Retinal pigment epithelial cell (primary cell): ENCODE measurements at regions not wholly inside any gene's neighbourhood (a gene's known extent, or its start where the extent isn't known, plus 50 kb on each side); places are given as distances from the start of the nearest gene placed in this dataset.

Experiments used
- DNase-seq: peaks from one replicate; pipeline ENCODE4 v3.0.0-alpha.2; 2010; ENCODE audit warnings: low read depth
- H3K4me3 ChIP-seq: 2 replicates; pipeline ENCODE4 v1.5.1; 2011; ENCODE audit warnings: mild to moderate bottlenecking, low read length, control low read depth, moderate library complexity
- CTCF ChIP-seq: conservative IDR thresholded peaks from 2 replicates; pipeline ENCODE4 v1.5.1; 2011; ENCODE audit warnings: low read depth, low read length, control low read depth, inconsistent platforms

- no peak for TF ChIP-seq CTCF
- no peak for DNase-seq
- H3K4me3 ChIP-seq: no peak overlapping the region
Observed at GRCh38 chr22:45094081-45094720, 69.5 kb upstream of the NUP50 start.

- no peak for TF ChIP-seq CTCF
- H3K4me3 ChIP-seq: no peak overlapping the region
- DNase-seq: no peak
Observed at GRCh38 chr22:45094825-45095224, 68.9 kb upstream of the NUP50 start.

DNA sequence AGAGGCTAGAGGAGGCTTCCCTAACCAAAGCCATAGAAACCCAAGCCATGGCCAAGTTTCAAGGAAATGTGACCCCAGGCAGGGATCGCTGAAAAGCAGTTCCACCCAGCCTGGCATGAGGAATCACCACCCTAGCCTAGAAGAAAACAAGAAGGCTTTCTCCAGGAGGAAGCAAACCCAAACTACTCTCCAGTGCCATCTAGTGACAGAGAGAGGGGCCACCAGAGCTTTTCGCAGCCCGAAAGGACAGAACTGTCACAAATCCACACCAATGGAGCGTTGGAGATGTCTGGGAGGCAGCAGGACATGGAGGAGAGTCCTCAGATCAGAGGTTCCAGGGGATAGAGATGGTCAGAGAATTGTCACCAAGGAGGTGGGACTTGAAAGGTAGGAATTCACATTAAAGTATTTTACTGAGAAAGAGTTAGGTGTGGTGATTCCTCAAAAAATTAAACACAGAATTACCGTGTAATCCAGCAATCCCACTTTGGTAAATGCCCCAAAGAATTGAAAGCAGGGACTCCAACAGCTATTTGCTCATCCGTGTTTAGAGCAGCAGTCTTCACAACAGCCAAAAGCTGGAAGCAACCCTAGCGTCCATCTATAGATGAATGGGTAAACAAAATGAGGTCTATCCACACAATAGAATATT lies 67.3 kb upstream of the NUP50 start:
- H3K4me3 ChIP-seq: no peak overlapping the region
- no peak for DNase-seq
- TF ChIP-seq CTCF: peak; percentile 97

DNA sequence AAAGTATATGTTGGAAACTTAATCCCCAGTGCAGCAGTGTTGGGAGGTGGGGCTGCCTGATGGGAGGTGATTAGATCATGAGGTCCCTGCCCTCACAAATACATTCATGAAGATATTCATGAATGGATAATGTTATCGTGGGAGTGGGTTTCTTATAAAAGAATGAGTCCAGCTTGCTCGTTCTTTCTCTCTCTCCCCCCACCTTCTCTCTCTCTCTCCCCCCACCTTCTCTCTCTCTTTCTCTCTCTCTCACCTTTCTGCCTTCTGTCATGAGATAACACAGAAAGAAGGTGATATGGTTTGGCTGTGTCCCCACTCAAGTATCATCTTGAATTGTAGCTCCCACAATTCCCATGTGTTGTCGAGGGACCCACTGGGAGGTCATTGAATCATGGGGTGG lies 66.7 kb upstream of the NUP50 start:
- no peak for DNase-seq
- TF ChIP-seq CTCF: no peak

DNA sequence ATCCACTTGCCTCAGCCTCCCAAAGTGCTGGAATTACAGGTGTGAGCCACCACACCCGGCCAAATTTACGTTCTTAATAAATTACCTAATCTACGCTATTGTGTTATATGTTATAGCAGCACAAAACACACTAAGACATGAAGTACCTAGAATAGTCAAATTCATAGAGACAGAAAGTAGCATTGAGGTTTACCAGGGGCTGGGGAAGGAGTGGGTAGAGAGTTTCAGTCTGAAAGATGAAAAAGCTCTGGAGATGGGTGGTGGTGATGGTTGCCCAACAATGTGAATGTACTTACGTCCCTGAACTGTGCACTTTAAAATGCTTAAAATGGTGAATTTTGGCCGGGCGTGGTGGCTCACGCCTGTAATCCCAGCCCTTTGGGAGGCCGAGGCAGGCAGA lies 65.7 kb upstream of the NUP50 start:
- DNase-seq: no peak
- TF ChIP-seq CTCF: no peak
- no peak overlapping the region for H3K4me3 ChIP-seq

More for the DNA sequence above, 66.7 kb upstream of the NUP50 start:
- H3K4me3 ChIP-seq: no peak overlapping the region

DNA sequence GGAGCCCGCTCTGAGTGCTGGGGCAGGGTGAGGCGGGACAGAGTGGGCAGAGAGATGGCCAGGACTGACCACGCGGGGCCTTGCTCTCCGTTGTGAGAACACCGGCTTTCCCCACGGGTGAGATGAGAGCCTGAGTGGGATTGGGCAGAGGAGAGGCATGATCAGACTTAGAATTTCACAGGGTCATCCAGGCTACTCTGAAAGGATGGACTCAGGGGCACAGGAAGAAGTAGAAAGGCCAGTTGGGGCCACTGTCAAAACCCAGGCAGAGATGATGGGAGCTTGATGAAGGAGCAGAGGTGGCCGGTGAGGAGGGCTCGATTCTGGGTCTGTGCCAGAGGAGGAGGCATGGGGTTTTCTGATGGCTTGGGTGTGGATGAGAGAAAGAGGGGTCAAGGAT lies 63.8 kb upstream of the NUP50 start:
- DNase-seq: no peak
- no peak for TF ChIP-seq CTCF
- H3K4me3 ChIP-seq: no peak overlapping the region

- TF ChIP-seq CTCF: peak; percentile 56
- no peak for DNase-seq
- H3K4me3 ChIP-seq: no peak overlapping the region
Observed at GRCh38 chr22:45101515-45102227, 62.1 kb upstream of the NUP50 start.
